ENCODE measurements at regions not wholly inside any gene's neighbourhood (a gene's known extent, or its start where the extent isn't known, plus 50 kb on each side); places are given as distances from the start of the nearest gene placed in this dataset.

GRCh38 chr12:75724928-75725312 lies 213.5 kb upstream of the KRR1 start (continued):
- TF ChIP-seq HDAC3 (IDR thresholded peaks at IDR 0.05; ENCODE audit: borderline replicate concordance, partially characterized antibody) (no peak), CTBP1 (IDR thresholded peaks at IDR 0.05; ENCODE audit: borderline replicate concordance) (peak; percentile 72), EP300 (IDR thresholded peaks at IDR 0.05; ENCODE audit: low read length) (no peak), GTF2F1 (IDR thresholded peaks at IDR 0.05; ENCODE audit: low read depth, low read length) (no peak), HDGF (IDR thresholded peaks at IDR 0.05) (no peak), POLR3G (IDR thresholded peaks at IDR 0.05; ENCODE audit: extremely low read depth, insufficient read length, insufficient replicate concordance) (no peak), KDM5B (IDR thresholded peaks at IDR 0.05; ENCODE audit: insufficient replicate concordance, low read depth, low read length) (no peak), HSF4 (CRISPR knock-in tag; IDR thresholded peaks at IDR 0.05; ENCODE audit: borderline replicate concordance) (no peak), HDAC1 (IDR thresholded peaks at IDR 0.05) (peak in 1 of 2 experiments; percentile 28; a peak in 1 of 4 replicates), RCOR1 (IDR thresholded peaks at IDR 0.05; ENCODE audit: borderline replicate concordance in 1 of 2, low read depth in 2 of 2, low read length in 2 of 2) (peak in 1 of 2 experiments; percentile 39; a peak in 1 of 4 replicates), ETS1 (conservative IDR thresholded peaks at IDR 0.05; ENCODE audit: control insufficient read depth, low read depth, low read length) (no peak), NR2C2 (CRISPR knock-in tag; IDR thresholded peaks at IDR 0.05) (no peak), NR2C2 (tag; IDR thresholded peaks at IDR 0.05) (no peak), SOX6 (IDR thresholded peaks at IDR 0.05) (0 out of 2 replicates have a peak, but pooled peaks have one; percentile 14), ARID1B (IDR thresholded peaks at IDR 0.05) (0 out of 2 replicates have a peak, but pooled peaks have one; percentile 35), ZBTB9 (CRISPR knock-in tag; IDR thresholded peaks at IDR 0.05) (no peak), THRAP3 (IDR thresholded peaks at IDR 0.05; ENCODE audit: borderline replicate concordance) (no peak), MECOM (CRISPR knock-in tag; IDR thresholded peaks at IDR 0.05) (no peak), MED1 (CRISPR knock-in tag; IDR thresholded peaks at IDR 0.05; ENCODE audit: borderline replicate concordance) (no peak), RFX5 (IDR thresholded peaks at IDR 0.05; ENCODE audit: low read depth, low read length) (no peak), RREB1 (CRISPR knock-in tag; IDR thresholded peaks at IDR 0.05) (0 out of 2 replicates have a peak, but pooled peaks have one; percentile 41), NCOA2 (IDR thresholded peaks at IDR 0.05; ENCODE audit: partially characterized antibody in 2 of 2) (no peak), ZNF584 (CRISPR knock-in tag; IDR thresholded peaks at IDR 0.05; ENCODE audit: low read depth) (no peak)
